Upper lobe of right lung (tissue), 1 donor: ENCODE measurements at regions not wholly inside any gene's neighbourhood (a gene's known extent, or its start where the extent isn't known, plus 50 kb on each side); places are given as distances from the start of the nearest gene placed in this dataset.

Experiments
- ATAC-seq: fragments of 200-7000 bp; cut with Tn5 transposase; one replicate; pipeline ENCODE4 v1.9.1; 2020; ENCODE audit warnings: mild to moderate bottlenecking, moderate library complexity
- DNase-seq: peaks from one replicate; pipeline ENCODE4 v3.0.0-alpha.2; 2020
- H3K27ac ChIP-seq: fragments of 200-600 bp; one replicate; pipeline ENCODE4 v1.8.0; 2022
- H3K27me3 ChIP-seq: fragments of 200-600 bp; one replicate; pipeline ENCODE4 v1.8.0; 2022; ENCODE audit warnings: mild to moderate bottlenecking
- H3K36me3 ChIP-seq: fragments of 200-600 bp; one replicate; pipeline ENCODE4 v1.8.0; 2022
- H3K4me1 ChIP-seq: fragments of 200-600 bp; one replicate; pipeline ENCODE4 v1.8.0; 2022
- H3K4me3 ChIP-seq: fragments of 200-600 bp; one replicate; pipeline ENCODE4 v1.8.0; 2022; ENCODE audit warnings: mild to moderate bottlenecking
- H3K9me3 ChIP-seq: fragments of 200-600 bp; one replicate; pipeline ENCODE4 v1.8.0; 2022
- intact Hi-C: fragments of 100-400 bp; cut with DNase I; formaldehyde crosslinking; loops from one replicate; pipeline ENCODE4 v1.11.0; 2022
- TF ChIP-seq, protein P1 (sequence below): fragments of 200-600 bp; IDR thresholded peaks from one replicate; pipeline ENCODE4 v1.8.0; 2022; ENCODE audit warnings: antibody characterized with exemption
- donor health status: DM: no; HTN: yes; CAD: no; lungs with severe emphysema.

DNA sequence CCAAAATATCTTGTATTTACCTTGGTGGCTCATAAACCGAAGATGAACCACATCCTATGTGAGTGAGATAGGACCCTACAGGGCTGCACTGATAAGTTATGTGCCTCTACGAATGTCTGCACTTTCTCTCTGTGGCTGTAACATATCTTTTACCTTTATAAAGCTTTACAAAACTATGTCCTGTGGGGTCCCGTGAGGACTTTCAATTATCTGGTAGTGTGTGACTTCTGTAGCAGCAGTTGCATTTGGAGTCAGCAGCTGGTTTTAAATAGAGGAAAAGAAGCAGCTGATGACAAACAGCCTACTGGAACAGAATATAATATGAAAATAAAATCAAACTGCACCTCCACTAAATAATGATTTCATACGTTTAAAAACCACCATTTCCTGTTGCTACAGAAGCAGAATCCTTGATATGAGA, 222.4 kb upstream of the GNAI1 start:
- no peak for DNase-seq
- ATAC-seq = no peak
- no peaks in the 10 kb centered on the region for H3K9me3 ChIP-seq
- H3K4me1 ChIP-seq = no peaks in the 10 kb centered on the region
- H3K27me3 ChIP-seq = no peaks in the 10 kb centered on the region
- no peaks in the 10 kb centered on the region for H3K36me3 ChIP-seq
- TF ChIP-seq, protein P1, sequence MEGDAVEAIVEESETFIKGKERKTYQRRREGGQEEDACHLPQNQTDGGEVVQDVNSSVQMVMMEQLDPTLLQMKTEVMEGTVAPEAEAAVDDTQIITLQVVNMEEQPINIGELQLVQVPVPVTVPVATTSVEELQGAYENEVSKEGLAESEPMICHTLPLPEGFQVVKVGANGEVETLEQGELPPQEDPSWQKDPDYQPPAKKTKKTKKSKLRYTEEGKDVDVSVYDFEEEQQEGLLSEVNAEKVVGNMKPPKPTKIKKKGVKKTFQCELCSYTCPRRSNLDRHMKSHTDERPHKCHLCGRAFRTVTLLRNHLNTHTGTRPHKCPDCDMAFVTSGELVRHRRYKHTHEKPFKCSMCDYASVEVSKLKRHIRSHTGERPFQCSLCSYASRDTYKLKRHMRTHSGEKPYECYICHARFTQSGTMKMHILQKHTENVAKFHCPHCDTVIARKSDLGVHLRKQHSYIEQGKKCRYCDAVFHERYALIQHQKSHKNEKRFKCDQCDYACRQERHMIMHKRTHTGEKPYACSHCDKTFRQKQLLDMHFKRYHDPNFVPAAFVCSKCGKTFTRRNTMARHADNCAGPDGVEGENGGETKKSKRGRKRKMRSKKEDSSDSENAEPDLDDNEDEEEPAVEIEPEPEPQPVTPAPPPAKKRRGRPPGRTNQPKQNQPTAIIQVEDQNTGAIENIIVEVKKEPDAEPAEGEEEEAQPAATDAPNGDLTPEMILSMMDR = no peak
- intact Hi-C loops = no loop called here
- no peak overlapping the region for H3K27ac ChIP-seq
- no peak overlapping the region for H3K4me3 ChIP-seq

DNA sequence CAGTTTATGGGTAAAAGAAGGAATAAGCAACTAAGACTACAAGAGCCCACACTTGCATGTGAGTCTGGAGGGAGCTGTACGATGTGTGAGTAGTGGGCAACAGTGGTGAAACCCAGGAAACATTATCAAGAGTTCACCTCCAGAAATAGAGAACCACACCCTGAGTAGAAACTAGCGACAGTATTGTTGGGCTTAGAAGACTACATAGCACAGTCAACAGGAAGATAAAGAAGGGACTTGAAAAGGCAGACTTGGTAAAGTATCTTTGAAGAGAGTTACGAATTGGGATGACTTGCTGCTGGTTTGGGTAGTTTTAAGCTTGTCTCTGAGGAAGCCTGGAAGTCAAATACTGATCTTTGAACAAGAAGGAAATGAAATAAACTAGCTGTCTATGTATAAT, 223.2 kb upstream of the GNAI1 start:
- no peak for ATAC-seq
- no peak overlapping the region for H3K27ac ChIP-seq
- no peak for DNase-seq
- H3K9me3 ChIP-seq = no peaks in the 10 kb centered on the region
- TF ChIP-seq, protein P1 = no peak
- H3K4me1 ChIP-seq = no peaks in the 10 kb centered on the region
- no peak overlapping the region for H3K4me3 ChIP-seq
- intact Hi-C loops = no loop called here
- H3K27me3 ChIP-seq = no peaks in the 10 kb centered on the region
- no peaks in the 10 kb centered on the region for H3K36me3 ChIP-seq

DNA sequence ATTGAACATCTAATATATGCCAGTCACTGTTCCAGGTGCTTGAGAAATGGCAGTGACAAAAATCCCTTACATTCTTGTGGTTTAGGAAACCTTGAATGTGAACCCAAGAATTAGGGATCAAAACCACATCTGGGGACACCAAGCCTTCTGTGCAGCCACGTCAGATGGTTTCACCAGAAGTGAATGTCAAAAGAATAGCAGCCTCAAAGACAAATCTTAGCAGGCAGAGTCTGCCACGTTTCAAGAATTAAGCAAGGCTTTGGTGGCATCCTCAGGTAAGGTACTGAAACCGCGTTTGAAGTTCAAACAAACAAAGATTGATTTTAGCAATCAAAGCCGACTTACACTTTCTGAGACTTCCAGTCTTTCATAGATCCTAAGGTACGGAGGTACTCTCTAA, 225.5 kb upstream of the GNAI1 start:
- no peak for ATAC-seq
- TF ChIP-seq, protein P1 = no peak
- Histone ChIP-seq H3K4me3 (no peak overlapping the region), H3K9me3 (no peaks in the 10 kb centered on the region), H3K27me3 (no peaks in the 10 kb centered on the region), H3K36me3 (no peaks in the 10 kb centered on the region), H3K4me1 (no peaks in the 10 kb centered on the region), H3K27ac (no peak overlapping the region)
- no peak for DNase-seq
- intact Hi-C loops = no loop called here

DNA sequence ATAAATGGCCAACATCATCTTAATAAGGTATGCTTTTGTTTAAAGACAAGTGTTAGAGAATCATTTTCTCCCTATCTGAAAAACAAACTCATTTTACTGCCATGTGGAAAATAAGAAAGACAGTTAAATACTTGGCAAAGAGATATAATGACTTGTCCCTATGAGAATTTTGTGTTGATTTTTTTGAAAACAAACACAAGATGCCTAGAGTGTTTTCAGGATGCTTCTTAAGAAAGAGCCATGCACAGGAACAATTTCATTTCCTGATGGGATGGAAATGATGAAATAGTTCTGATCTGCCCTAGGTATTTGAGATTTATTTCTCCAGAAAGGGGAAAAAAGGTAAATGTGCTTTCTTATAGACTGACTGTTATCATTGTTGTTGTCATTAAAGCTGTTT, 237.5 kb upstream of the GNAI1 start:
- DNase-seq (no peak), ATAC-seq (no peak)
- H3K9me3 ChIP-seq = no peaks in the 10 kb centered on the region
- no peak overlapping the region for H3K4me3 ChIP-seq
- intact Hi-C loops = no loop called here
- H3K36me3 ChIP-seq = no peaks in the 10 kb centered on the region
- no peak overlapping the region for H3K27ac ChIP-seq
- TF ChIP-seq, protein P1 = no peak
- no peaks in the 10 kb centered on the region for H3K4me1 ChIP-seq
- no peaks in the 10 kb centered on the region for H3K27me3 ChIP-seq

DNA sequence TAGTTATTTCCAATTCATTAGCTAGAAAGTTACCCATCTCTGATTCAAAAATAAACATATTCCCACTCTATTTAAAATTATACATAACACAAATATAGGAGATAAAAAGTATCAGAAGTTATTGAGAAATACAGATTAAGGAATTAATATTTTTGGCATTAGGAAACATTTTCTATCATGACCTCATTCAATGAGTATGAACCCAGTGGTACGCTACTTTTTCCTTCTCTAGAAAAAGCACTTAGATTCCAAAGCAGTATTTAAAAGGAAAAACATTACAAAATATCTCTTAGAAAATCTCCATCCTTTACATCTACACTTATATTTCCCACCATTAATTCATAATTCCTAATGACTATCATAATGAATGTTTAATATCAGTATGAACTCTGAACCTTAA, 240.6 kb upstream of the GNAI1 start:
- Histone ChIP-seq H3K4me1 (no peaks in the 10 kb centered on the region), H3K36me3 (no peaks in the 10 kb centered on the region), H3K27me3 (no peaks in the 10 kb centered on the region), H3K9me3 (no peaks in the 10 kb centered on the region), H3K27ac (no peak overlapping the region), H3K4me3 (no peak overlapping the region)
- TF ChIP-seq, protein P1 = no peak
- intact Hi-C loops = no loop called here
- DNase-seq (no peak), ATAC-seq (no peak)

DNA sequence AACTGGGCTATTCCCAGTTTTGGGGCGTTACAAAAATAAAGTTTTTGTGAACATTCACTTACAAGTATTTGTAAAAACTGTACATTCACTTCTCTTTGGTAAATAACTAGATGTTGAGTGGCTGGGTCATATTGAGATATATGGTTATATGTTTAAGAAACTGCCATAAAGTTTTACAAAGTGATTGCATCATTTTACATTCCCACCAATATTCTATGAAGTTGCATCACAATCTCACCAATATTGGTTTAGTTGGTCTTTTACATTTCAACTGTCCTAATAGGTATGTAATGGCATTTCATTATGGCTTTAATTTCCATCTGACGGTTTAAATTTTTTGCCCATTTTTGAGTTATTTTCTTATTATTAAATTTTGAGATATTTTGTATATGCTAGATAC, 251.7 kb upstream of the GNAI1 start:
- no peak for ATAC-seq
- no peak overlapping the region for H3K4me3 ChIP-seq
- no peaks in the 10 kb centered on the region for H3K9me3 ChIP-seq
- no peaks in the 10 kb centered on the region for H3K4me1 ChIP-seq
- no peak for DNase-seq
- H3K27me3 ChIP-seq = no peaks in the 10 kb centered on the region
- no peak overlapping the region for H3K27ac ChIP-seq
- intact Hi-C loops = no loop called here
- TF ChIP-seq, protein P1 = no peak
- no peaks in the 10 kb centered on the region for H3K36me3 ChIP-seq
